Panc1 (cell line): ENCODE measurements at regions not wholly inside any gene's neighbourhood (a gene's known extent, or its start where the extent isn't known, plus 50 kb on each side); places are given as distances from the start of the nearest gene placed in this dataset.

Source experiments
- CTCF ChIP-seq: fragments of 450-650 bp; IDR thresholded peaks from 2 replicates; pipeline ENCODE4 v1.5.1; 2017; ENCODE audit warnings: mild to moderate bottlenecking
- POLR2AphosphoS5 ChIP-seq: IDR thresholded peaks from 2 replicates; pipeline ENCODE4 v1.6.1; 2012; ENCODE audit warnings: mild to moderate bottlenecking, low read depth, low read length, moderate library complexity

GRCh38 chr2:190136825-190137224 is 74.3 kb upstream of the MSTN start:
- TF ChIP-seq POLR2AphosphoS5 = no peak
- no peak for TF ChIP-seq CTCF
